ENCODE measurements at regions not wholly inside any gene's neighbourhood (a gene's known extent, or its start where the extent isn't known, plus 50 kb on each side); places are given as distances from the start of the nearest gene placed in this dataset.

GRCh38 chr17:12256380-12256995 lies 235.8 kb downstream of the MAP2K4 start:
- intact Hi-C loops (cut with DNase I): no loop called here
- no peaks in the 10 kb centered on the region for H3K36me3 ChIP-seq (replicated peaks in 1 of 2; ENCODE audit: insufficient read depth in 1 of 2, low read depth in 2 of 2)
- H3K4me3 ChIP-seq: no peak overlapping the region
- TF ChIP-seq, protein P1, sequence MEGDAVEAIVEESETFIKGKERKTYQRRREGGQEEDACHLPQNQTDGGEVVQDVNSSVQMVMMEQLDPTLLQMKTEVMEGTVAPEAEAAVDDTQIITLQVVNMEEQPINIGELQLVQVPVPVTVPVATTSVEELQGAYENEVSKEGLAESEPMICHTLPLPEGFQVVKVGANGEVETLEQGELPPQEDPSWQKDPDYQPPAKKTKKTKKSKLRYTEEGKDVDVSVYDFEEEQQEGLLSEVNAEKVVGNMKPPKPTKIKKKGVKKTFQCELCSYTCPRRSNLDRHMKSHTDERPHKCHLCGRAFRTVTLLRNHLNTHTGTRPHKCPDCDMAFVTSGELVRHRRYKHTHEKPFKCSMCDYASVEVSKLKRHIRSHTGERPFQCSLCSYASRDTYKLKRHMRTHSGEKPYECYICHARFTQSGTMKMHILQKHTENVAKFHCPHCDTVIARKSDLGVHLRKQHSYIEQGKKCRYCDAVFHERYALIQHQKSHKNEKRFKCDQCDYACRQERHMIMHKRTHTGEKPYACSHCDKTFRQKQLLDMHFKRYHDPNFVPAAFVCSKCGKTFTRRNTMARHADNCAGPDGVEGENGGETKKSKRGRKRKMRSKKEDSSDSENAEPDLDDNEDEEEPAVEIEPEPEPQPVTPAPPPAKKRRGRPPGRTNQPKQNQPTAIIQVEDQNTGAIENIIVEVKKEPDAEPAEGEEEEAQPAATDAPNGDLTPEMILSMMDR (IDR thresholded peaks at IDR 0.05): peak; percentile 62 to 94 (median 71)
- TF ChIP-seq POLR2A (IDR thresholded peaks at IDR 0.05): no peak
- DNase-seq (peak; percentile 34 to 55 (median 50)), ATAC-seq (peak; percentile 56)
- H3K27me3 ChIP-seq: no peaks in the 10 kb centered on the region
- no peaks in the 10 kb centered on the region for H3K4me1 ChIP-seq
- H3K9me3 ChIP-seq: no peaks in the 10 kb centered on the region
- 11 to 12% methylated on average over 4 of the region's 4 CpGs for WGBS, 2 donors
- H3K27ac ChIP-seq: no peak overlapping the region

DNA sequence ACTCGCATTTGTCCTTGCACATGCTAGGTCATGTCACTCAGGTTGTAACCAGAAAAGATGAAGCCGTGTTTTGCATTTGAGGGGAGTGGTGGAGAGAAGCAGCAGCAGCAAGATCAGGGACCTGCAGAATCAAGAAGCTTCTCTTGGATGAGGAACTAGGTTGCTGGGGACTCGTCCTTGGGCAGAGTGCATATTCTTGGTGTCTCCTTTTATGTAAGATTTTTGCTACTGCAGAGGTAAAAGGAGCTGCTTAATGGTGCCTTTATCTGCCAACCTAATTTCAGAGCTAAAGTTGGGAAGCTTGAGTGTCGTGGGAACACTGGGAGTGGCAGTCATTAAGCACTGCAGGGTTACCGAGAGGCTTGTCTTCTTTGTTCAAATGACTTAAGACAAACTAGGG lies 236.5 kb downstream of the MAP2K4 start:
- no peak for TF ChIP-seq POLR2A (IDR thresholded peaks at IDR 0.05)
- TF ChIP-seq, protein P1 (IDR thresholded peaks at IDR 0.05): no peak
- DNase-seq (no peak), ATAC-seq (no peak)
- no peaks in the 10 kb centered on the region for H3K27me3 ChIP-seq
- intact Hi-C loops (cut with DNase I): no loop called here
- H3K27ac ChIP-seq: no peak overlapping the region
- no peaks in the 10 kb centered on the region for H3K36me3 ChIP-seq (replicated peaks in 1 of 2; ENCODE audit: insufficient read depth in 1 of 2, low read depth in 2 of 2)
- no peak overlapping the region for H3K4me3 ChIP-seq
- 22 to 25% methylated on average over 5 of the region's 5 CpGs for WGBS, 2 donors
- H3K9me3 ChIP-seq: no peaks in the 10 kb centered on the region
- no peaks in the 10 kb centered on the region for H3K4me1 ChIP-seq

DNA sequence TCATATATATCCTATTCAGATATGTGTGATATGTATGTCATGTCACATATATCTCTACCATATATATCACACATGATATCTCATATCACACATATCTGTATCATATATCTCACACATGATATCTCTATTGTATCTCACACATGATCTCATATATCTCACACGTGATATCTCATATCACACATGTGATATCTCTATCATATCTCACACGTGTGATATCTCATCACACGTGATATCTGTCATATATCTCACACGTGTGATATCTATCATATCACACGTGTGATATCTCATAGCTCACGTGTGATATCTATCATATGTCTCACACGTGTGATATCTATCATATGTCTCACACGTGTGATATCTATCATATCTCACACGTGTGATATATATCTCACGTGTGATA lies 240.7 kb downstream of the MAP2K4 start:
- ATAC-seq (no peak), DNase-seq (no peak)
- TF ChIP-seq, protein P1 (IDR thresholded peaks at IDR 0.05): no peak
- TF ChIP-seq POLR2A (IDR thresholded peaks at IDR 0.05): no peak
- Histone ChIP-seq H3K27me3 (no peaks in the 10 kb centered on the region), H3K36me3 (replicated peaks in 1 of 2; ENCODE audit: insufficient read depth in 1 of 2, low read depth in 2 of 2) (no peaks in the 10 kb centered on the region), H3K4me3 (no peak overlapping the region), H3K9me3 (no peaks in the 10 kb centered on the region), H3K27ac (no peak overlapping the region), H3K4me1 (no peaks in the 10 kb centered on the region)
- intact Hi-C loops (cut with DNase I): no loop called here
- WGBS, 2 donors: 69 to 70% methylated on average over 10 of the region's 10 CpGs

GRCh38 chr17:12269751-12270150 lies 249.1 kb downstream of the MAP2K4 start:
- Histone ChIP-seq H3K36me3 (replicated peaks in 1 of 2; ENCODE audit: insufficient read depth in 1 of 2, low read depth in 2 of 2) (no peaks in the 10 kb centered on the region), H3K27ac (no peak overlapping the region), H3K9me3 (no peaks in the 10 kb centered on the region), H3K27me3 (no peaks in the 10 kb centered on the region), H3K4me3 (no peak overlapping the region), H3K4me1 (no peaks in the 10 kb centered on the region)
- WGBS, 2 donors: 68 to 71% methylated on average over 6 of the region's 6 CpGs
- ATAC-seq (no peak), DNase-seq (no peak)
- intact Hi-C loops (cut with DNase I): no loop called here
- TF ChIP-seq POLR2A (IDR thresholded peaks at IDR 0.05): no peak
- TF ChIP-seq, protein P1 (IDR thresholded peaks at IDR 0.05): no peak

DNA sequence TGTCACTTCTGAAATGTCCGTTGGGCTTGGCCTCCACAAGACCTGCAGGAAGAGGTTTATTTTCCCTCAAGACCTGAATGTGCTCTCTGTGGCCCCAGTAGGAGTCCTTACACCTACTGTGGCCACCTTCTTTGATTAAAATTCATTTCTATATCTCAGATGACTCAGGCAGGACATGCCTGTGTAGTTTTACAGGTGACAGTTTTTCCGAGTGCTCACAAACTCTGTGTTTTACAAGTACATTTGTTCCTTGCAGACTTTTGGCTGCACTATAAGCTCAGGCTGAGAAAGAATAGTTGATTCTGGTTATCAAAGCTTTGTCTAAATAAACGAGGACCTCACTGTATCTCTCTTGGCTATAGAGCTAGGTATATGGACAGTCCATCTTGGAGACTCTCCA lies 257.1 kb downstream of the MAP2K4 start:
- Histone ChIP-seq H3K36me3 (replicated peaks in 1 of 2; ENCODE audit: insufficient read depth in 1 of 2, low read depth in 2 of 2) (no peaks in the 10 kb centered on the region), H3K27ac (no peak overlapping the region), H3K4me3 (no peak overlapping the region), H3K27me3 (no peaks in the 10 kb centered on the region), H3K4me1 (no peaks in the 10 kb centered on the region), H3K9me3 (no peaks in the 10 kb centered on the region)
- intact Hi-C loops (cut with DNase I): no loop called here
- ATAC-seq (no peak), DNase-seq (no peak)
- 52 to 59% methylated on average over 3 of the region's 3 CpGs for WGBS, 2 donors
- TF ChIP-seq POLR2A (IDR thresholded peaks at IDR 0.05): no peak
- TF ChIP-seq, protein P1 (IDR thresholded peaks at IDR 0.05): no peak

Measured in body of pancreas (tissue), 4 donors.